Muscle of back (tissue), 3 donors: ENCODE measurements at regions not wholly inside any gene's neighbourhood (a gene's known extent, or its start where the extent isn't known, plus 50 kb on each side); places are given as distances from the start of the nearest gene placed in this dataset.
A peak's percentile ranks its signal among the peaks of the same experiment; 100 is the strongest.
"Not testable (repeated sequence)": the region's sequence is repeated elsewhere in the genome, so short reads cannot be mapped to it uniquely, and the experiment has no call there.

Experiments
- DNase-seq, 3 donors: peaks; one replicate each; pipeline versions ENCODE4 v3.0.0 to v3.0.0-alpha.2; 2013

GRCh38 chr4:31016322-31017061 lies 296.3 kb downstream of the PCDH7 start:
- DNase-seq = no peak

- DNase-seq = no peak
These were observed 300.2 kb downstream of the PCDH7 start for GRCh38 chr4:31020363-31020762.

GRCh38 chr4:31021008-31021407 lies 300.8 kb downstream of the PCDH7 start:
- DNase-seq = no peak

- no peak for DNase-seq
These were observed 302.5 kb downstream of the PCDH7 start for GRCh38 chr4:31022702-31023101.

- no peak for DNase-seq
These were observed 302.9 kb downstream of the PCDH7 start for GRCh38 chr4:31023109-31023508.

GRCh38 chr4:31023742-31024141 lies 303.6 kb downstream of the PCDH7 start:
- no peak for DNase-seq

GRCh38 chr4:31024781-31025180 lies 304.6 kb downstream of the PCDH7 start:
- not testable (repeated sequence) for DNase-seq

GRCh38 chr4:31026256-31026655 lies 306.1 kb downstream of the PCDH7 start:
- no peak for DNase-seq

GRCh38 chr4:31034550-31034949 lies 314.4 kb downstream of the PCDH7 start:
- DNase-seq = no peak

GRCh38 chr4:31035761-31036160 lies 315.6 kb downstream of the PCDH7 start:
- no peak for DNase-seq

- no peak for DNase-seq
These were observed 317.5 kb downstream of the PCDH7 start for GRCh38 chr4:31037703-31038102.

- no peak for DNase-seq
These were observed 319.2 kb downstream of the PCDH7 start for GRCh38 chr4:31039382-31039781.

GRCh38 chr4:31040106-31040505 lies 319.9 kb downstream of the PCDH7 start:
- DNase-seq = no peak

GRCh38 chr4:31041385-31041784 lies 321.2 kb downstream of the PCDH7 start:
- DNase-seq = no peak

GRCh38 chr4:31041853-31042252 lies 321.7 kb downstream of the PCDH7 start:
- no peak for DNase-seq

GRCh38 chr4:31043382-31044062 lies 323.4 kb downstream of the PCDH7 start:
- DNase-seq = no peak

- DNase-seq = no peak
These were observed 325.0 kb downstream of the PCDH7 start for GRCh38 chr4:31045151-31045550.

GRCh38 chr4:31045724-31046318 lies 325.7 kb downstream of the PCDH7 start:
- no peak for DNase-seq

- no peak for DNase-seq
These were observed 331.0 kb downstream of the PCDH7 start for GRCh38 chr4:31051151-31051550.

GRCh38 chr4:31051565-31051964 lies 331.4 kb downstream of the PCDH7 start:
- DNase-seq = no peak

- peak in 1 of 3 donors; percentile 16 for DNase-seq
These were observed 332.4 kb downstream of the PCDH7 start for GRCh38 chr4:31052519-31052918.

- DNase-seq = no peak
These were observed 333.3 kb downstream of the PCDH7 start for GRCh38 chr4:31053451-31053850.

GRCh38 chr4:31054295-31054694 lies 334.1 kb downstream of the PCDH7 start:
- no peak for DNase-seq
